Mesenchymal stem cell (in vitro differentiated cells and primary cell): ENCODE measurements at regions not wholly inside any gene's neighbourhood (a gene's known extent, or its start where the extent isn't known, plus 50 kb on each side); places are given as distances from the start of the nearest gene placed in this dataset.

Experiments used
- DNase-seq: peaks from one replicate; pipeline ENCODE4 v3.0.0-alpha.2; 2013
- H2AFZ ChIP-seq: one replicate; pipeline ENCODE4 v1.6.1; 2013; ENCODE audit warnings: low read depth, mild to moderate bottlenecking, control low read depth, inconsistent platforms, low read length, moderate library complexity
- H2AK5ac ChIP-seq: 2 replicates; pipeline ENCODE4 v1.6.1; 2013; ENCODE audit warnings: low read length, moderate library complexity, mild to moderate bottlenecking, inconsistent platforms; ENCODE audit not compliant: severe bottlenecking
- H2BK120ac ChIP-seq: one replicate; pipeline ENCODE4 v1.6.1; 2013; ENCODE audit warnings: low read depth, mild to moderate bottlenecking, inconsistent platforms, low read length, moderate library complexity
- H2BK12ac ChIP-seq, 2 experiments: one replicate each; pipeline ENCODE4 v1.6.1; 2013; ENCODE audit warnings: inconsistent platforms in 2 of 2, low read length in 2 of 2, mild to moderate bottlenecking in 2 of 2, moderate library complexity in 2 of 2, control low read depth in 1 of 2
- H2BK15ac ChIP-seq: one replicate; pipeline ENCODE4 v1.6.1; 2013; ENCODE audit warnings: mild to moderate bottlenecking, low read depth, inconsistent platforms; ENCODE audit not compliant: poor library complexity, severe bottlenecking
- H2BK5ac ChIP-seq: 2 replicates; pipeline ENCODE4 v1.6.1; 2013; ENCODE audit warnings: low read depth, mild to moderate bottlenecking, low read length, control low read depth, inconsistent platforms; ENCODE audit not compliant: poor library complexity, severe bottlenecking
- H3K14ac ChIP-seq, 2 experiments: one replicate each; pipeline ENCODE4 v1.6.1; 2013; ENCODE audit warnings: inconsistent platforms in 2 of 2, low read length in 2 of 2, control low read depth in 1 of 2, mild to moderate bottlenecking in 1 of 2, moderate library complexity in 1 of 2
- H3K18ac ChIP-seq, 2 experiments: one replicate each; pipeline ENCODE4 v1.6.1; 2013; ENCODE audit warnings: inconsistent platforms in 2 of 2, low read length in 2 of 2, control low read depth in 1 of 2, low read depth in 1 of 2, mild to moderate bottlenecking in 1 of 2
- H3K23ac ChIP-seq, 2 experiments: one replicate each; pipeline ENCODE4 v1.6.1; 2013; ENCODE audit warnings: inconsistent platforms in 2 of 2, low read length in 2 of 2, mild to moderate bottlenecking in 2 of 2, moderate library complexity in 2 of 2, control low read depth in 1 of 2
- H3K27ac ChIP-seq: 2 replicates; pipeline ENCODE4 v1.5.1; 2013; ENCODE audit warnings: mild to moderate bottlenecking, moderate library complexity, low read length, control low read depth, inconsistent platforms; ENCODE audit not compliant: poor library complexity, severe bottlenecking
- H3K27me3 ChIP-seq, 2 experiments: 2 replicates each; pipeline versions ENCODE4 v1.6.1 to v1.7.0; 2013; ENCODE audit warnings: low read length in 2 of 2, mild to moderate bottlenecking in 2 of 2, moderate library complexity in 2 of 2, control low read depth in 1 of 2, inconsistent platforms in 1 of 2; ENCODE audit not compliant: control insufficient read depth in 1 of 2, insufficient read depth in 1 of 2
- H3K36me3 ChIP-seq, 2 experiments: 2 replicates each; pipeline versions ENCODE4 v1.6.1 to v1.7.0; 2013; ENCODE audit warnings: low read length in 2 of 2, control low read depth in 1 of 2, inconsistent platforms in 1 of 2, low read depth in 1 of 2, mild to moderate bottlenecking in 1 of 2; ENCODE audit not compliant: insufficient read depth in 2 of 2, control insufficient read depth in 1 of 2
- H3K4ac ChIP-seq, 2 experiments: one replicate each; pipeline ENCODE4 v1.6.1; 2013; ENCODE audit warnings: inconsistent platforms in 2 of 2, low read length in 2 of 2, mild to moderate bottlenecking in 2 of 2, moderate library complexity in 2 of 2, control low read depth in 1 of 2, low read depth in 1 of 2
- H3K4me1 ChIP-seq: 2 replicates; pipeline ENCODE4 v1.6.1; 2013; ENCODE audit warnings: low read depth, low read length, control low read depth; ENCODE audit not compliant: control insufficient read depth, insufficient read depth
- H3K4me2 ChIP-seq: 2 replicates; pipeline ENCODE4 v1.6.1; 2013; ENCODE audit warnings: low read length, mild to moderate bottlenecking, inconsistent platforms; ENCODE audit not compliant: poor library complexity, severe bottlenecking
- H3K4me3 ChIP-seq, 2 experiments: 2 replicates each; pipeline versions ENCODE4 v1.5.1 to v1.7.0; 2013; ENCODE audit warnings: low read length in 2 of 2, mild to moderate bottlenecking in 2 of 2, control low read depth in 1 of 2, low read depth in 1 of 2; ENCODE audit not compliant: insufficient read depth in 1 of 2
- H3K79me1 ChIP-seq: replicated peaks from 2 replicates; pipeline ENCODE4 v1.6.1; 2013; ENCODE audit warnings: mild to moderate bottlenecking, control low read depth, low read length, inconsistent platforms; ENCODE audit not compliant: poor library complexity, severe bottlenecking
- H3K9ac ChIP-seq: 2 replicates; pipeline ENCODE4 v1.7.0; 2013; ENCODE audit warnings: mild to moderate bottlenecking, low read length, moderate library complexity
- H3K9me3 ChIP-seq: 2 replicates; pipeline ENCODE4 v1.7.0; 2013; ENCODE audit warnings: mild to moderate bottlenecking, low read length; ENCODE audit not compliant: control insufficient read depth
- H4K8ac ChIP-seq: one replicate; pipeline ENCODE4 v1.6.1; 2013; ENCODE audit warnings: inconsistent platforms, mild to moderate bottlenecking, low read length, moderate library complexity
- H4K91ac ChIP-seq: one replicate; pipeline ENCODE4 v1.6.1; 2013; ENCODE audit warnings: mild to moderate bottlenecking, low read length, inconsistent platforms
- WGBS: methylation state at CpG from one replicate; pipeline ENCODE4 v1.1.7; 2013; ENCODE audit warnings: mixed read lengths; 5-methylcytosine and 5-hydroxymethylcytosine counted together

GRCh38 chr16:77540646-77541045 is 105.8 kb upstream of the ADAMTS18 start:
- Histone ChIP-seq H2BK120ac (no peak overlapping the region), H3K14ac (no peak overlapping the region), H2AFZ (no peak overlapping the region), H2AK5ac (no peak overlapping the region), H3K4me1 (peaks cover 3% of the 10 kb centered on the region), H4K8ac (no peak overlapping the region), H3K23ac (no peak overlapping the region), H3K27ac (no peak overlapping the region), H3K27me3 (peaks cover 24% of the 10 kb centered on the region in 2 experiments), H2BK5ac (no peak overlapping the region), H3K36me3 (no peaks in the 10 kb centered on the region), H3K9ac (no peak overlapping the region), H3K79me1 (no peaks in the 10 kb centered on the region), H3K4me2 (peak overlapping the region; percentile 5), H2BK15ac (no peak overlapping the region), H3K18ac (no peak overlapping the region), H3K4me3 (no peak overlapping the region), H2BK12ac (no peak overlapping the region), H3K9me3 (no peaks in the 10 kb centered on the region), H3K4ac (no peak overlapping the region), H4K91ac (no peak overlapping the region)
- WGBS: 22% methylated on average over 1 of the region's 2 CpGs
- peak; percentile 92 for DNase-seq

GRCh38 chr16:77541165-77541564 is 106.3 kb upstream of the ADAMTS18 start:
- H3K36me3 ChIP-seq: no peaks in the 10 kb centered on the region
- no peak for DNase-seq
- peaks cover 3% of the 10 kb centered on the region for H3K4me1 ChIP-seq
- H2BK15ac ChIP-seq: no peak overlapping the region
- WGBS: 67% methylated on average over 1 of the region's 3 CpGs
- no peak overlapping the region for H3K27ac ChIP-seq
- no peak overlapping the region for H3K9ac ChIP-seq
- no peaks in the 10 kb centered on the region for H3K9me3 ChIP-seq
- H3K4me2 ChIP-seq: no peak overlapping the region
- H3K4ac ChIP-seq: no peak overlapping the region
- H2AK5ac ChIP-seq: peak overlapping the region; percentile 14
- peak overlapping the region; percentile 61 for H4K91ac ChIP-seq
- no peak overlapping the region for H3K4me3 ChIP-seq
- H3K27me3 ChIP-seq: peaks cover 19 to 20% of the 10 kb centered on the region in 2 experiments
- H3K23ac ChIP-seq: no peak overlapping the region
- no peak overlapping the region for H2BK120ac ChIP-seq
- no peak overlapping the region for H2AFZ ChIP-seq
- H3K14ac ChIP-seq: no peak overlapping the region
- no peak overlapping the region for H2BK12ac ChIP-seq
- peak overlapping the region in 1 of 2 experiments; percentile 21 for H3K18ac ChIP-seq
- H4K8ac ChIP-seq: no peak overlapping the region
- H3K79me1 ChIP-seq: no peaks in the 10 kb centered on the region
- no peak overlapping the region for H2BK5ac ChIP-seq

GRCh38 chr16:77548151-77548550 is 113.3 kb upstream of the ADAMTS18 start:
- WGBS: 83% methylated on average over 3 of the region's 4 CpGs

GRCh38 chr16:77548766-77549165 is 113.9 kb upstream of the ADAMTS18 start:
- Histone ChIP-seq H3K4me2 (no peak overlapping the region), H3K18ac (no peak overlapping the region), H2BK15ac (no peak overlapping the region), H3K4me3 (no peak overlapping the region), H3K4ac (no peak overlapping the region), H3K14ac (no peak overlapping the region), H2BK12ac (no peak overlapping the region), H2AFZ (no peak overlapping the region), H3K9me3 (no peaks in the 10 kb centered on the region), H2BK5ac (no peak overlapping the region), H3K27ac (no peak overlapping the region), H3K27me3 (peaks cover 3 to 5% of the 10 kb centered on the region in 2 experiments), H4K8ac (no peak overlapping the region), H3K79me1 (no peaks in the 10 kb centered on the region), H3K9ac (no peak overlapping the region), H4K91ac (no peak overlapping the region), H2AK5ac (no peak overlapping the region), H3K4me1 (no peaks in the 10 kb centered on the region), H3K23ac (no peak overlapping the region), H2BK120ac (no peak overlapping the region), H3K36me3 (no peaks in the 10 kb centered on the region)
- DNase-seq: peak; percentile 77
- 43% methylated on average over 2 of the region's 2 CpGs for WGBS

More at GRCh38 chr16:77548151-77548550, 113.3 kb upstream of the ADAMTS18 start:
- Histone ChIP-seq H3K4me2 (no peak overlapping the region), H4K91ac (no peak overlapping the region), H3K9me3 (no peaks in the 10 kb centered on the region), H3K4me1 (no peaks in the 10 kb centered on the region), H3K4me3 (no peak overlapping the region), H3K23ac (no peak overlapping the region), H2BK120ac (no peak overlapping the region), H2AFZ (no peak overlapping the region), H3K4ac (peak overlapping the region in 1 of 2 experiments; percentile 69), H4K8ac (no peak overlapping the region), H3K27ac (no peak overlapping the region), H3K36me3 (no peaks in the 10 kb centered on the region), H3K9ac (no peak overlapping the region), H2AK5ac (no peak overlapping the region), H2BK5ac (no peak overlapping the region), H2BK12ac (peak overlapping the region in 1 of 2 experiments; percentile 52), H3K27me3 (peaks cover 3 to 5% of the 10 kb centered on the region in 2 experiments), H2BK15ac (no peak overlapping the region), H3K18ac (no peak overlapping the region), H3K79me1 (no peaks in the 10 kb centered on the region), H3K14ac (peak overlapping the region in 1 of 2 experiments; percentile 48)
- no peak for DNase-seq
